ENCODE measurements at regions not wholly inside any gene's neighbourhood (a gene's known extent, or its start where the extent isn't known, plus 50 kb on each side); places are given as distances from the start of the nearest gene placed in this dataset.
A peak's percentile ranks its signal among the peaks of the same experiment; 100 is the strongest.

DNA sequence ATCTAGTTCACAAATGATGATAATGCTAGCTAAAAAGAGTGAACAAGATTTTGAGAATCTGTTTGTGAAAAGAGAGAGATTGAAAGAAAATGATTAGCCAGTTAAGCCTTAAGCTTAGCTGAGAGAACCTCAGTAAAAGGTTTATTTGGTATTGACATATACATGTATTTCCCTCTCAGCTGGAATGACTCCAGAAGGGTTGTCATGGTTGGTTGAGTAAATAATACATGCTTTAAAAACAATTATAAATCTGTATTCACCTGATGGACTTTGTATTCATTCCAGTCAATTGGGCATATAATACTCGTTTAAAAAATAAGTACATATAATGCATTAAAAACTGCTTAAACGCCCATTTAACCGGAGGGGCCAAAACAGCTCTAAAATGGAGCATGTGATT is 181.4 kb downstream of the GRB14 start:
- no peak for DNase-seq

DNA sequence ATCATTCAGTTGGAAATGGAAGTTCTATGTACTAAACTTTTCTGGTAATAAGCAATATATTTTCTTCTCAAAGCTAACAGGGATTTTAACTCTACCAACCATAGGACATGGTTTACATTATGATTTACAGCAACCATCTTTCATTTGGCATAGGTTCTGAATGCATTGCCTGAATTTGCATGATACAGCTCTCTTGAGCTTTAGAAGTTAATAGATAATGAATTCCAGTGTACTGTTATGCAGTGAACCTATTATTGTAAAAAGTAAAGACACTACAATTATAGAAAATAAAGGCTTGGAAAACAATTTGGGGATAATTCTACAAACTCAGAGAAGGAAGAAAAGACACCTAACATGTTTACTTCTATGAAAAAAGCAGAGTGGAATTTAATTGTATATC is 182.0 kb downstream of the GRB14 start:
- no peak for DNase-seq

DNA sequence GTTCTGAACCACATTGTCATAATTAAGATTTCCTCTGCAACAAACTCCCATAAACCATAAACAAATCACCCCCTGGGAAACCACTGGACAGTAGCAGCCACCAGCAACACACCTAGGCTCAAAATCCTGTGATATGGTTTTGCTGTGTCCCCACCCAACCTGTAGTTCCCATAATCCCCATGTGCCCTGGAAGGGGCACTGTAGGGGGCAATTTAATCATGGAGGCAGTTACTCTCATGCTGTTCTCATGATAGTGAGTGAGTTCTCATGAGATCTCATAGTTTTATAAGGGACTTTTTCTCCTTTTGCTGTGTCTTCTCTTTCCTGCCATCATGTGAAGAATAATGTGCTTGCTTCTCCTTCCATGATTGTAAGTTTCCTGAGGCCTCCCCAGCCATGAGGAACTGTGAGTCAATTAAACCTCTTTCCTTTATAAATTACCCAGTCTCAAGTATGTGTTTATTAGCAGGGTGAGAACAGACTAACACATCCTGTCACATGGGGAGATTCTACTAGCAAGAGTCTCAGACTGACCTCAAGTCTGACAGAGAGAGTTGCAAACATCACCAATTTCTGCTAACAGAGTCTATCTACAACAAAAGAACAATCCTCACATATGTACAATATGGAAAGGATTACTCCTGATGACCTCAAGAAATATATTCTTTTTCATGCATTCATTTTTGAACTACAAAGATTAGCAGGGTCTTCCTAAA is 182.6 kb downstream of the GRB14 start:
- no peak for DNase-seq

DNA sequence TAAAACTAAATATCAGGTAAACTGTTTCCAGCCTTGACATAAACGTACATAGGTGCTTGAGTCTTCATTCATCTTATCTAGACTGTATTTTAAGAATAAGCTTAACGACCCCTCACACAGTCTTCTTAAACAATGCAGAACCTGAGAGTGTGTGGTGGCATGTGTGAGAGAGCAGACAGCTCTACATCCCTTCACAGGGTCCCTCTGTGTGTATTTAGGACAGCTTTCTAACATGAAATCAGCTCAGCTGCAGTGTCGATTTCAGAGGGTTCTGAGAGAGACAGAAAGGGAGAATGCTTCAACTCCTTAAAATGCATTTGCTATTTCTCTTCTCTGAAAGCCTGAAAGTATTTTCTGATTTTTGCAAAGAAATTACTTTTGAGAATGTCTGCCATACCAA is 185.2 kb downstream of the GRB14 start:
- DNase-seq = no peak

DNA sequence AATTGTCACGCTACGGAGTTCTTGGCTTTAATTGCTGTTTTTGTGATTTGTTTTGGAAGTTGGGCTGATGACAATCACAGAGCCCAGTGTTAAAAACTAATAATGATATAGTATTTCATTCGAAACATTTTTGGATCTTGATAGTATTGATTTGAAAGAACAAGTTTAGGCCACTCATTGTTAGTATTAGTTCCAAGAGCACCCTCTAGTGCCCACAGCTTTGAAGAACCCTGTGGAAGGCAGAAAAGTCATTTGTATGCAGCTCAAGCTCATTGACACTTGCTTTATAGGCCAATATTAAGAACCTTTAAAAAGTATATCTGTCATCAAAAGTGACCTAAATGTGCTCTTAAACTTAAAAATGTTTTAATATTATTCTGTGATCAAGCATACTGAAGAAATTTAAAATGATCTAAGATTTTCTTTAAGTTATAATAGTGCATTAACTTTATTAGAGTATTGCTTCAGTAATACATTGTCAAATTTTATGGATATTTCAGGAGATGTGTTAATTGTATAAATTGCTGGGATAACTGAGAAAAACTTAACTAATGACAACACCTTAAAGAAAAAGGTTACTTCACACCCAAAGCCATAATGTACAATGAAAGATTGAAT is 191.0 kb downstream of the GRB14 start:
- peak; percentile 2 for DNase-seq

DNA sequence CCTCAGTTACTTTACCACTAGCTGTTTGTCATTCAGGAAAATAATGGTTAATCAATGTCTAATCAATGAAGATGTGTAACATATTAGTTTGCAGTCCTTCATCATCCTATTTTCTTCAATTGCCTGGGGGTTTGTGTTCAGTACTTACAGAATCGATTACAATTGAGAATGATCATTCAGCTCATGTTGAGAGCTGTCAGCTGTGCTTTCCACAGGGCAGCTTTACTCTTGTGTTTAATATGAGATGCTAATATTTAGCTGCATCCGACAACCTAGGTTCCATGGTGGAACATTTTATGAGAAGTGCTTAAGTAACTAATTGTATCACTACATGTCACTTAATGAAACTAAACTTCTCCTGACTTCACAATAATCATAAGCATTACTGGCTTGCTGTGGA is 191.9 kb downstream of the GRB14 start:
- no peak for DNase-seq

DNA sequence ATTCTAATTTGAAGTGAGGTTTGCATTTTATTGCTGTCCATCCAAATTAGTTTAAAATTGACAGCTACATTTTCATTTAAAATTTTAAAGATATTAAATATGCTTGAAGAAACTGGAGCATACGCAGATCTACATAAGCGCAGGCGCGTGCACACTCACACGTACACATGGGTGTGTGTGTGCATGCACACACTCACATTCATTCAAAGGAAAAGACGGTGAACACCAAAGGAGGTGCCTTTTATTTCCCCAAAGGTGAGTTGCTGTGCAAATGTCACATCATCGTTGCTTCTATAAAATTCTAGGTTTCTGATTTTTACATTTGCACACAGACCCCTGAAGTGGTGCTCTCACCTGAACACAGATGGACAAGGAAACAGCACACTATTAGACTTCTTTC is 194.2 kb downstream of the GRB14 start:
- no peak for DNase-seq

DNA sequence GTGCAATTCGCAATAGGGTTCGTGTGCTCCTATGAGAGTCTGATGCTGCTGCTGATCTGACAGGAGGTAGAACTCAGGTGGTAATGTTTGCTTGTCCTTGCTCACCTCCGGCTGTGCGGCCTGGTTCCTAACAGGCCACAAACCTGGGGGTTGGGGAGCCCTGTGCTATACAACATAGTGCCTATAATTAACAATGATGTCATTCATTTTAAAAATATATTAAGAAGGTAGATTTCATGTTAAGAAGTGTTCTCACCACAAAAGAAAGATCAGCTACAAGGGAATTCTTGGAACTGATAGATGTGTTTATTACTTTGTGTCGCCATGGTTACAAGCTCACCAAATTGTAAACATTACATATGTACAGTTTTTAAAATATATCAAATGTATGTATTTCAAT is 200.5 kb downstream of the GRB14 start:
- no peak for DNase-seq

DNA sequence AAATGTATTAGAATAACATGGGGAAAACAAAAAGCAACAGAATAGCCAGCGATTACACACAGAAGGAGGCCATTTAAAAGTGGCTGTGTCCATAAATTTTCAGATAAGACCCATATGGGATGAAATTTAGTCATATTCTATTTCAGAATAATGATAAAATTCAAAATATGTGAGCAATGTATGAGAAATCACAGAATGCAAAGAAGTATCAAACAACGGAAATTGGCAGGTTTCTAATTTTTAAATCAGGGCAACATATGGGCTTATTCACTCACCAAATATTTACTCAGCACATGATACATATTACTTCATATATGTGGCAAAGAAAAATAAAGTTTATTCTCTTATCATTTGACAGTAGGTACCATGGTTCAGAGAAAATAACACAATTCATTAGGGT is 208.5 kb downstream of the GRB14 start:
- DNase-seq = no peak

DNA sequence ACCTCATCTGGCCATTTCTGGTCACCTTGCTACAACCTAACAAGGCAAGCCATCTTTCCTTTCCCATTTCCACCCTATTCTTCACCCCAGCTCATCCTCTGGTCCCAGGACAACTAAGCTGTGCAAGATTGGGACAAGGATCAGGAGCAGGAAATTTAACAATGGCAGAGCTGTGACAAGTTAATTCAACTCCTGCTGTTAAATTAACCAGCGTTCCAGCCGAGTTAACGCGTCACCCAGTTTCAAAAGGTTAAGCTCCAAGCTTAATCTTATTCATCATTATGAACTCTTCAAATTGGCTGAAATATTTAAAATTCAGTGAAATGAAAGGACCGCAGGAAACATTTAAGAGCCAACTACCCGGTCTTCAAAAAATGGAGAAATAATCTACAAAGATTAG is 231.9 kb downstream of the GRB14 start:
- DNase-seq = no peak

DNA sequence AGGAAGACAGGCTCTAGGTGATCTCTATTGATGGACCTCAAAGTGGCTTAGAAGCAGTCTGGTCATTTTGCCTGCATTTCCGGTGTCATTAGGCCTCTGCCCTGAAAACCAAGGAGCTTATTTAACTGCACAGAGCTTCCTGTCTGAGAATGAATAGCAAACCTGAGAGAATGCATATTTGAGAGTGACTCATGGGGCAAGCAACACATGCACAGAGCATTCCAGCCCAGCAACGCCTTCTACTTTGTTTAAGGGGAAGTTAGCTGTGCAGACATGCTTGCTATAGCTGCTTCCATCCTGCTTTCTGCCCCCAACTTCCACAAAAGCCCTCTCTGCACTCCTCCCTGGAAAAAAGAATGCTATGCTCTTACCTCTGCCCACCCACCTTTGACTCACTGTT is 232.8 kb downstream of the GRB14 start:
- no peak for DNase-seq

DNA sequence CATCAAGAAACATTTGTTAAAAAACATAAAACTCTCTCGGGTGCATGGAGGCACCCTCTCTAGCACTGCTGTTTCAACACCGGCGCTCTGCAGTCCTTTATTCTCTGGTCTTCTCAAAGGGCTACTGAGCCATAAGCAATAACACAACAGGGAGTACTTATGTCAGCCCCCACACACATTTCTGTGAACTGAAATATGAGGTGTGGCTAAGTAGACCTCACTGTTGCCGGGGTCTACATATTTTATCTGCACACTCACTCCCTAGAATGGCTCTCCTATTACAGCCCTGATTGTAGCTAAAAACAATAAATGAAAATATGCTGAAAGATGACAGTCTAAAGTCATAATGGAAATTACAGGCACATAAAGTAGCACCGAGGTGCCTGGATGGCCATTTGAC is 235.1 kb downstream of the GRB14 start:
- no peak for DNase-seq

DNA sequence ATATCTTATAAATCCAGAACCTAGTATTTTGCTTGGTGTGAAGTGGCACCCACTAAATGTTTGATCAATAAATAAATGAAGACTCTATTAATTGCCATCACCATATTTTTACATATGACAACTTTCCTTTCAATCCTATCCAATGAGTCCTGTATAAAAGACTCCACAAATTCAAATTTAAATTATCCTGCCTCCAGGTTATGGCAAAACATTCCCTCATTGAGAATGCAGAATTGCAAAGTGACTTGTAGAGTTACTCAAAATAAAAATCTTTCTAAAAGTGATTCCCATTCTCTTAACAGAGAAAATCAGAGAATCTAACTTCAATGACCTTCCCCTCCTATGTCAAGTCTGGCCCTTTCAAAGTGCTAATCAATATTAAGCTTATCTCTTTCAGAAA is 236.8 kb downstream of the GRB14 start:
- no peak for DNase-seq

DNA sequence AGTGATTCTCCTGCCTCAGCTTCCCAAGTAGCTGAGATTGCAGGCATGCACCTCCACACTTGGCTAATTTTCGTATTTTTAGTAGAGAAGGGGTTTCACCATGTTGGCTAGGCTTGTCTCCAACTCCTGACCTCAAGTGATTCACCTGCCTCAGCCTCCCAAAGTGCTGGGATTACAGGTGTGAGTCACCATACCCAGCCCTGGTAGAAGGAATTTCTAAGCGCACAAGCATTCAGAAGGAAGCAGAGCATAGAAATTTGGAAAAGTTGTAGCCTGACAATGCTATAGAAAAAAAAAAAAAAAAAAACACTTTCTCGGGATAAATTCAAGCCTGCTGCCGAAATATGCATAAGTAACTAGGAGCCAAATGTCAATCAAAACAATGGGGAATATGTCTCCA is 249.4 kb downstream of the GRB14 start:
- DNase-seq = no peak

DNA sequence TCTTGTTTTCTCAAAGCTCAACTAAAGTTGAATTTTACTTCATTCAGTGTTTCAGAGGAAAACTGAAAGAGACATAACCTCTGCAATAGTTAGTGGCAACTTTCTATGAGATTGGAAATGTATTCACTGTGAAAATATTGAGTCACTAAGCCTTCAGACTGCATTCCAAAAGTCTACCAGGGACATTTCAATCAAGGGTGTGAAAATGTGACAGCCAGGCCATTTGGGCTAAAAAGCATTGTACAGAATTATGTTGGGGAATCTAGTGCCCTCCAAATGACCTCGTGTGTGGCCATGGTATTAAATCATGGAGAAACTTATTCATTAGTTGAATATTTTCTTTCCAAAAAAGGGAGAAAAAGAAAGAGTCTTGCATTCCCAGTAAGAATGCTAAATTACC is 251.9 kb downstream of the GRB14 start:
- no peak for DNase-seq

DNA sequence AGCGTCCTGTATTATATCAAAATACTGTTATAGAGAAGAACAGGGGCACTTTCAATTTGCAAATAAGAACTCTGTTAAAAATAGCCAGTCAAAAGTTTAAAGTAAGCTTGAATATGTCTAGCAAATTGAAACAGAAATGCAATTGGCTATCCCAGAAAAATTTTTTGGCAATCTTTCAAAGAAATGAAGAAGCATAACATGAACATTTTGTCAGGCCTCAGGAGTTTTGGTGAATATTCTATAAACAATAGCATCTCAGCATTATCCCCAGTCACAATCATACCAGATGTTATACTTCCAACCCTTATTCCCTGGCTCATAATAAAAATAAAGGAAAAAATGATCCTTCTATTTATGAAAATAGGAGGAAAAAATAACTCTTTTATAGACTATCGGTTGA is 252.4 kb downstream of the GRB14 start:
- DNase-seq = no peak

DNA sequence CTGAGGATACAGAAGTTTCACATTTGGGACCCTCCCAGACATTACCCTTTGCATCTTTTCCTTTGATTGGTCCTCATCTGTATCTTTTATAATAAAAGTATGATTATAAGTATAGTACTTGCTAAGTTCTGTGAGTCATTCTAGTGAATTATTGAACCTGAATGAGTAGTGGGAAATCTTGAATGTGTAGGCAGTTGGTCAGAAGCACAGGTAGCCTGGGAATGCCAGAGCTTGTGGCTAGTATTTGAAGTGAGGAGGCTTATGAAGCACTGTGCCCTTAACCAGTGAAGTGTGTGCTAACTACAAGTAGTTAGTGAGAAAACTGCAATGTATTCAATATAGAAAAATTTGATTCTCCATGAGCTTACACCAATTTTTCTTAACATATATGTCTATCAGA is 257.6 kb downstream of the GRB14 start:
- no peak for DNase-seq

DNA sequence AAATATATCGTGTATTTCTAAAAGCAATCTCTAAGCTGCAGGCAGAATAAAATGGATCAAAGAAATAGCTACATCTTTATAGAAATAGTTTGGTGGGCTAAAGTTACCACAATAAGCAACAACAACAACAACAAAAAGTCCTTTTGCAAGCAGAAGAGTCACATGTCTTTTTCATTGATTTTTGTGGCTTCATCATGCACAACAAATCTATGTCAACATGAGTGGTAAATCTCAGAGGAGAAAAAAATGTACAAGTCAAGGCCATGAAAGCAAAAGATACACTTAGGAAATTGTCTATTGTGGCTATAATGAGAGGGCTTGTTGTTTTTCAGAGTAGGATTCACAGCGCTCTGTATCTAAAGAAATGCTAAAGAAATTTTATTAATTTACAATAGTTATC is 269.7 kb downstream of the GRB14 start:
- no peak for DNase-seq

DNA sequence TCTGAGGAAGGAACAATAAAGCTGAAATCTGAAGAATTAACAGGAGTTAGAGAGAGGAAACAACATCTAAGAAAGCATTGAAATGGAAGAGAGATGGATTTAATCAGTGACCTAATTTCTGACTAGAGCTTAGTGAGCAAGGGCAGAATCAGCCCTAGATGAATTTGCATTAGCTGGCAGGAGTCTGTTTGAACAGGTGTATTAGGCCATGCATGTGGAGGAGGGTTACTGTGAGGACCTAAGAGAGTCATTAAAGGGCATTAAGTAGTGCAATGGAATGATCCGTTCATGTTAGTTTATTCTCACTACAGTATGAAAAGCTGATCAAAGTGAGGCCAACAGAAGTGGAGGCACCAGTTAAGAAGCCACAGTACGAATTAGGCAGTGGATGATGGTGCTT is 285.3 kb downstream of the GRB14 start:
- no peak for DNase-seq

DNA sequence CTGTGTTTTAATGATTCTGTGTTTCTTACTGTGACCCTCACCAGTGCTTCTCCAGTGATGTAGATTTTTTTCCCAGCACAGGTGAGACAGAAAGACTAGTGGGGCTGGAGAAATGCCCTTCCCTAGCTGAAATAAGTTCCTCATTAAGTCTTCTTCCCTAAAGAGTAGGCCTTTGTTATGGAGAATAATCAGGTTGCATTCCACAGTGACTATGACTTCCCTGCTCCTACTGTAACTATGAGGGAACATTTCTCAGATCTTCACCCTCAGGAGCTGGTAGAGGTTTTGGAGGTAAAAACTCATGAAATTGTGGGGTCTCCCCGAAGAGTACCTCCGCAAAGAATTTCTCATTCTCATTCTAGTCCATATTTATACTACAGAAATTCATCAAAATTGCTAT is 286.2 kb downstream of the GRB14 start:
- no peak for DNase-seq

DNA sequence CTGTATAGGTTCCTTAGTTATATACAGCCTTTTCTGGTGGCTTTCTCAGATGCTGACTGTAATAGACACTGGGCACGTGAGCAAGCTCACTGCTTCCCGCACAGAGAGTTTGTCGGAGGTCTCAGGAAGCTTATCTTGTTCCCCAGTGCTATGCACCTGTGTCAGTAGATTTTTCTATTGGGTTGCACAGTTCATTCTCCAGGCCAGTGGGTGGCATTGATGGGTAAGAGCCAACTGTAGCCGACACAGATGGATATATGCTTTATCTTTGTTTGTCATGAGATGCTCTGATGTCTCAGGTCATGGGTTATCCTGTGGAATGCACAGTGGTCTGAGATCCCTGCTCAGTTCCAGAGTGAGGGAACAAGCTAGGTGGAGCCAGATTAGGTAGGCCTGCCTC is 293.0 kb downstream of the GRB14 start:
- DNase-seq = no peak

DNA sequence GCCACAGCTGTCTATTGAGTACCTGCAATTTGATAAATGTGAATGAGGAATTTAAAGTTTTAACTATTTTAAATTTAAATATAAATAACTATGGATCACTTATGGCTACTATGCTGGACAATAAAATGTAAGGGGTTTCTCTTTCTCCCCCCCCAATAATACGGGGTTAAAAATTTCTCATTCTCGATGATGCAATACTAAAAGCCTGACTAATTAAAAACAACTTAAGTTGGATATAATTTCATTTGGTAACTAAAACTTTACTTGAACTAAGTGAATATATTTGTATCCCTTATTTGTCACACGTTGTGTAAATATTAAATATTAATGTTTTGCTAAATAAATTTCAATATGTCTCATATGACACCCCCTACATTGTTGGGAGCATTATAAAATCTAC is 297.3 kb downstream of the GRB14 start:
- DNase-seq = no peak

DNA sequence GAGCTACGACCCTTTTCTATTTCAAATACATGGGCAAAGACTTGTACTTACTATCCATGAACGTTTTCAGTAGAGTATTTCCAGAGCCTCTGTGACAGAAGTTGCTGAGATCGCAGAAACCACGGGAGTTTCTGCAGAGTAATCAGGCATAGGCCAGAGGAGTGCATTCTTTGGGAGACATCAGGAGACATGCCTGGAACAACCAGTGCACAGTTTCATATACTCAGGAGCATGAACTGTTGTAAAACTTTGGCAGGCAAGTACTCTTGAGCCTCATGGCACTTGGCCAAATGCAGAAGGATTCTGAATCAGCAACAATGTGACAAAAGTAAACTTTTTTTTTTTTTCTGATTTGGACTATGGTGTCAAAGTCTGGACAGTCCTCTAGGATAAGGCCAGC is 307.1 kb downstream of the GRB14 start:
- DNase-seq = no peak

DNA sequence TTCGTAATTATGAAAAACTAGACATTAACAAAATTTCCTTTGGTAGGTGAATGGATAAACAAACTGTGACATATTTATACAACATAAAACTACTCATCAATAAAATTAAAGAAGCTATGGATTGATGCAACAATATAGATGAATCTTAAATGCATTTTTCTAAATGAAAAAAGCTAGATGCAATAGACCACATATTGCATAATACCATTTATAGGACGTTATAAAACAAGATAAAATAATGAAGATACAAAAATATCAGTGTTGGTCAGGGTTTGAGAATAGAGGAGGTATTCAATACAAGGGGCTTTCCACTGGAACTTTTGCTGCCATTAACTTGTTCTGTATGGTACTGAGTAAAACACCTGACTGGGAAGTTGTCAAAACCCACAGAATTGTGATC is 314.4 kb downstream of the GRB14 start:
- no peak for DNase-seq

DNA sequence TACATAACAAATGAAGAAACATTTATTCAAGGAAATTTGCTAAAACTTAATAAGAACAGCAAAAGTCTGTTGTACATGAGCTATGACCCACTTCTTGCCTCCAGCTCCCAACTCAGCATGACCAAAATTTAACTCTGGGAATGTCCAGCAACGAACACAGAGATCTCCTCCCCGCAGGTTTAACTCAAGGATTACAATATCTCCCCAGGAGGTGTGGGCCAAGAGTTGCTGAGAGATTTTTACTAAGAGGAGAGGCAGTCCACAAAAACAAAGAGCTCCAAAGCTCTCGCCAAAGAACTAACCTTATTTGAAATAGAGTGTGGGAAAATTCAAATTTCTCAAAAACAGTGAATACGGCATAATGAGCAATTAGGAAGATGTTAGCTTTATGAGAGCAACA is 318.5 kb downstream of the GRB14 start:
- no peak for DNase-seq
